GM18517 (cell line): ENCODE measurements at regions not wholly inside any gene's neighbourhood (a gene's known extent, or its start where the extent isn't known, plus 50 kb on each side); places are given as distances from the start of the nearest gene placed in this dataset.
"Not testable (repeated sequence)": the region's sequence is repeated elsewhere in the genome, so short reads cannot be mapped to it uniquely, and the experiment has no call there.

Experiments
- ATAC-seq: cut with Tn5 transposase; IDR thresholded peaks from one replicate; pipeline ENCODE4 v1.9.1; 2021; ENCODE audit warnings: mild to moderate bottlenecking, moderate library complexity; ENCODE audit not compliant: unreplicated experiment

DNA sequence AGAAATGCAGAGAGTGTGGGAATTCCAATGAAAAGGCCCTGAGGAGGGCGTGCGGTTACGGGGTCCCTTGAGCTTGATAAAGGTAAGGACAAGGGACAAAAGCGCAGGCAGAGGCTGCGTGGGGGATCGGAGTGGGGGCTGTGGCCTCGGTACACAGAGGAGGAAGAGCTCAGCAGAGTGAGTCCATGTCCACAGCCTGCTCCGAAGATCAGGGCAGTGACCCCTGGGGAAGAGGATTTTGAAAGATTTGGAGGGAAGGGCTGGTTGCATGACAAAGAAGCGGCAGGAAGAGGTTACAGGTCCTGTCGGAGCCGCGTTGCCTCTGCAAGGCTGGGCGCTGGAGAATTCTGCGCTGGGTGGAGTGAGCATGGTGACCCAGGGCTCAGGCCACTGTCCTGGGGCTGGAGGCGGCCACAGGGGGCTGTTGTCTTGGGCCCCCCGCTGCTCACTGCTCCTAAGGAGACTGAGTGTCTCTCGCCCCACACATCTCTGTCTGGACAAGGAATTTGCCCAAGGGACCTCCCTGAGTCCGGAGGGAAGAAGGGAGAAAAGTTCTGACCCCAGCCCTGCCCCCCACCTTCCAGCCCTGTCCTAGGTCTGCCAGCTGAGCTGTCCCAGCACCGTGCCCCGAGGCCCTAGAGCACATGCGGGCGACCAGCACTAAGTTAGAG, 69.8 kb upstream of the INSIG1 start:
- ATAC-seq: no peak

DNA sequence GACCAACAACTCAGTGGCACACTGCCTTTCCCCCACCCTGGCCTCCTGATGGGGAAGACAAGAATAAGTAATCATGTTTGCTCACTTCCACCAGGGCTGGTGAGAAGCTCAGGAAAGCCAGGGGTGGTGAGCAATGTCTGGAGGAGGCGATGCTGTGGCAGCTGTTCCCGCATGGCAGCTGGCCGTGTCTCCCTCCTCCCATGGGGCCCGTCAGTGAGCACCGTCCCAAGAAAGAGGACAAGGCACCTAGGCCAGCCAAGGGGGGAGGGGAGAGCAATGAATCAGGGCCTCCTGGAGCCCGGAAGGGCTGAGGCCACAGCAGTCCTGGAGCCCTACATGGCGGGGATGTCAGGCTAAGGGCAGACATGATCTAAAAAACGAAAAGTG, 69.2 kb upstream of the INSIG1 start:
- ATAC-seq: no peak

DNA sequence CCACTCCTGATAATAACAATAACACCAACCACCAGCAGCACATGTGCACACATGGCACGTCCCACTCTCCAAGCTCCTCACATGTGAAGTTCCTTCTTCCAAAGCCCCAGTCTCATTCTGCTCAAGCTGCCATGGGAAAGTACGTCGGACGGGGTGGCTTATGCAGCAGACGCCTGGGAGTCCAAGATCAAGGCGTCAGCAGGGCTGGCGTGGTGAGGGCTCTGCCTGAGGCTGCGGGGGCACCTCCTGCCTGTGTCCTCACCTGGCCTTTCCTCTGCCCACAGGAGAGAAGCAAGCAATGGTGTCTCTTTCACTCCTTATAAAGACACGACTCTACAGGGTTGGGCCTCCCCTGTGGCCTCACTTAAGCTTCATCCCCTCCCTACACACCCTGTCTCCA, 68.8 kb upstream of the INSIG1 start:
- no peak for ATAC-seq

DNA sequence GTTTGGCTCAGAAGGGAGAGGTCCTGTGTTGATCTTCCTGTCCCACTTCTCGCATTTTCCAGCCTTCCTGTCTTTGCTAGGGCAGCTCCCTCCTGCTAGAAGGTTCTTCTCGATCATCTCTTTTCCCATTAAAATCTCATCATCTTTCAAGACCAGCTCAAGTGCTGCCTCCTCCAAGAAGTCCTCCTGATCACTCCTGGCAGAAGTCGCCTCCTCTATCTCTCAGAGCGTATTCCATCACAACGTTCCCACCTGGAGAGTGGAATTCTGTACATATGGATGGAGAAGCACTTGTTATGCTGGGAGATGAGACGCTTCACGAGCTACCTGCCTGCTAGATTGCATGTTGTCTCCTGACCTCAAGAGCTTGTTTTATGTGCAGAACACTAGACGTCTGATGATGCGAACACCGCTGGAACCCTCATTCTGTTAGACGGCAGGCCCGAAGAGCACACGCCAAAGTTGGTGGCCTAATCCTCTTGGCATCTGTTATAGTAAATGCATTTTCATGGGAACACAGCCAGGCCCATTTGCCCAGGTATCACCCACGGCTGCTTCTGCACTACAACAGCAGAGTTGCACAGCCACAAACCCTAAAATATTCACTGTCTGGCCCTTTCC, 68.0 kb upstream of the INSIG1 start:
- ATAC-seq: no peak

DNA sequence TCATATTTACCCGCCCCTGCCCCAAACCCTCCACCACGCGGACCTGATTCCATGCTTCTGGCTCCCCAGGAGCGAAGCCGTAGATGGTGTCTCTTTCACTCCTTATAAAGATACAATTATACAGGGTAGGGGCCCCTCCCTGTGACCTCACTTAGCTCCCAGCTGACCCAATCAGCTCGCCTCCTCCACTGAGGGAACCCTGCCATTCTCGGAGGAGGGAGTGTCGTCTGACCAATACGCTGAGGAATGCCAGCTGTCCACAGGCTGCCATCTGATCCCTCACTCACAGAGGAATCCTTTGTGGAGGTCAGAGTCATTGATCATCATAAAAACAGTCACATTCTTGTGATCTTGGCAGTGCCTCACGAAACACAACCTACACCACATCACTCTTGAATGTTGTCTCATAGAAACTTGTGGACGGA, 67.5 kb upstream of the INSIG1 start:
- no peak for ATAC-seq

DNA sequence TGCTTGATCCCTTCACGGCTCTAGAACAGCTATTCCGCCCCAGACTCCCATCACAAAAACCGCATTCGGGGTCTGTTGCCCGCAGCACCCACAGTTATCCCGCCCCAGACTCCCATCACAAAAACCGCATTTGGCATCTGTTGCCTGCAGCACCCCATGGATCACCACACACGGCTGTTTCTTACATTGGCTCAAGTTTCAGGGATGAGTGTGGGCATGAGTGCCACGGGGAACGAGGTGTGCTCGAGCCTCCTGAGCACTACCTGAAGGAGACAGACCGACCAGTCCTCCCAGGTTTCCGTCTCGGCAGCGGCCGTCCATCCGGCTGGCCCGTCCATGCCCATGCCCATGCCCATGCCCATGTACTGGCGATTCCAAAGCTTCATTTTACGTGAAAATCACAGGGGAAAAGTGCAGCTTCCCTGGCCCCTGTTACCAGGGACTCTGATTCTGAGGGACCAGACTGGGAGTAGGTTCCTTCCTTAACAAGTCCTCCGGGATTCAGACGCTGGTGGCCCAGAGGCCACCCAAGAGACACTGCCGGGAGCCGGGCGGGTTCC, 66.4 kb upstream of the INSIG1 start:
- no peak for ATAC-seq

DNA sequence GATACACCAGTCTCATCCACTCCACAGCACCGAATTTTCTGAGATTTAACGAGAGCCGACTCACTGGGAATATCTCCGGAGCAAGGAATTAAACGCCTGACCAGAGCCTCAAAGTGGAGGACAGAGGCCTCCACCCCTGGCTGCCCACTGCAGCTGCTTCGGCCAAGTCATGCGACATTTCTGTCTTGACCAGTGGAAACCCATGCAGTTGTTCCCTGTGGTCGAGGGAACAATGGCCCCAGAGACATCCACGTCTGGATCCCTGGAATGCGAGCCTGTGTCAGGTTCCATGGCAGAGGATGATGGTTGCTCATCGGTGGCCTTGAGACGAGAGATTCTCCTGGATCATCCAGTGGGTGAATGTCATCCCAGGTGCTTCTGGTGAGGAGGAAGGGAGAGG, 65.7 kb upstream of the INSIG1 start:
- ATAC-seq: no peak

DNA sequence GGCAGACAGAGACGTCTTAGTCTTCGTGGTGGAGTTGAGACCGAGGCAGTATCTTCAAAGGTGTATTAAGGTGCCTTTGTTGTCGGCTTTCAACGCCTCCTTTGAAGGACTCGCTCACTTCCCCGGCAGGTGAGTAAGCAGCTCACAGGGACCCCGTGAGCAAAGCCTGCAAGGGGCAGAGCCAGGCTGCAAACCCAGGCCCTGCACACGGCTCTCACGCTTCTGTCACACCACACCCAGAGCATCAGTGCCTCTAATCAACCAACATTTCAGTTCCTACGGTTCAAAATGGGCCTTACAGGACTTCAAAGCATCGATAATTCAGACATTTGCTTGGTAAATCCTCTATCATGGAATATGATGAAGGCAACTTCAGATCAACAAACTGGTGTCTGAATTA, 64.8 kb upstream of the INSIG1 start:
- no peak for ATAC-seq

DNA sequence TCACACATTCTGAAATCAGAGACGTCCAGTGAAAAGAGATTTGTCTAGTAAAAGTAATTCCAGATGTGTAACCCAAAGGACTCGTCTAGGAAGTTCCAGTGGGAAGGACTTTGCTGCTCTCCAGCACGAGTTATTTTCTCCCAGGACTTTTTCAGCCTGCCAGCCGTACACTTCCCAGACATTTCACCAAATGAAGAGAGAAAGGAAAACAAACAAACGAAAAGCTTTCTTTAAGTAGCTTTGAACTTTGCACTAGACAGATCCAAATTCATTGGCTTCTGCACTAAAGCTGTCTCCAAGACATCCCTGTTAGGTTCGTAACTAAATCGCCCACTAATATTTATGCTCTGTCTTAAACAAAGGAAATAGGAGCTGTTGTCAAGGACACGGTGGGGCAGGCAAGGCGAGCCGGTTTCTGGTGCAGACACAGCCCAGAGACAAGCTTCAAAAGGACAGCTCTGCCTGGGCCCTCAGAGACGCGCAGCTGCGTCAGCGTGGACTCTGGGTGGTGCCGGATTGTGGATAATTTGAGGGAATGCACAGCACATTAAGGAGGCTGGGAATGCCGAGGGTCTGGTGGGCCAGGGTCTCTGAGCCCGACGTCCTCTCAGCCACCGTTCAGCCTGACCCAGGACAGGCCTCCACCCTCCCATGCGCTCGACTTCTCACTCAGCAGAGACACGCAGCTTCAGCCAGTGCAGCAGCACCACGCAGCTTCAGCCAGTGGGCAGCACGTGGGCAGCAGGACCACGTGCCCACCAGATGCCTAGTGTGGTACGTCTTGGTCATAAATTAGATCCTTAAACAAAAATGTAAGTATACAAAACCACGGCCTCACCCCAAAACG, 64.1 kb upstream of the INSIG1 start:
- no peak for ATAC-seq

DNA sequence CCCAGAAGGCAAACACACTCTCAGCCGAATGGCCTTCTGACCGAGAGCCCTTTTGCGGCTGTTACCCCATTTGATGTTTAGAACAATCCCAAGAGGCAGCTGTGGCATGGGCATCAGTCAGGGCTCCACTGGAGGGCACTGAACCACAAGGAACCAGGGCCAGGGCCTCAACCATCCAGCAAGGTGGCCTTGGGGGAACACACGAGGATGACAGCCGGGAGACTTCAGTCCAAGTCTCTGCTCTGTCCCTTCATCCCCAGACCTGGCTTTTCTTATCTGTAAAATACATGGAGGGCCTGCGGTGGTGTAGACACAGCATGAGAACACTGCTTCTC, 63.6 kb upstream of the INSIG1 start:
- no peak for ATAC-seq

DNA sequence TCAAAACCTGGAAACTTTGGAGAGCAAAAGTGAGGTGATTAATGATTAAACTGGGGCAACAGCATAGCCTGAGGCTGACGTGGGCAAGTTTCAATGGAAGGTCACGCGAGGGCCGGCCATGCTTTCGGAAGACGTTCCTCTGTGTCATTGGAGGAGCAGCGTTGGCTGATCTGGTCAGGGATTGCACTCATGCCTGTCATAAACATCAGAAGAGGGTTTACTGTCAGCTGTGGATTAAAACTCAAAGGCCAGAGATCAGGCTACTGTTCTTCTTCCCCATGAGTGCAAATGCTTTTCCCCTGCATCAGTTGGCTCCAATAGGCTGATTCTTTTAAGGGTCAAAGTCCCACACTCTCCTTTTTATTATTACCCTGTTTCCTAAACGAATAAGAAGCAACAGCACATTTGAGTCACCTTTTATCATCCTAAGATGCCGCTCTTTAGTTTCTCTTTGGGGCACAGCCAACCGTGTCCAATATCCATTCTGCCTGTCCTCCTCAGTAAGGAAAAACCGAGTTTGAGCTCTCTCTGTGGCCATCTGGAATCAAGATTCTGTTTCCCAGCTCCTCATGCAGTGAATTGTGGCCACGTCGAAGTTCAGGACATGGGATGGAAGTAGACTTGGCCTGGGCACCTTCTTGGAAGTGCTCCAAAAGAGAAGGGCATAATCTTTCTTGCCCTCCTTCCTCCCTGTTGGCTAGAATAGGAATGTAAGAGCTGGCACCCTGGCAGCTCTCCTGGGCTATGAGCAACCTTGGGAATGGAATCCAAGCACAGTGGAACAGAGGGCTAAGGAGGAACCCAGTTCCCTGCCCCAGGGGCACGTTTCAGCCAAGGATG, 62.5 kb upstream of the INSIG1 start:
- no peak for ATAC-seq

DNA sequence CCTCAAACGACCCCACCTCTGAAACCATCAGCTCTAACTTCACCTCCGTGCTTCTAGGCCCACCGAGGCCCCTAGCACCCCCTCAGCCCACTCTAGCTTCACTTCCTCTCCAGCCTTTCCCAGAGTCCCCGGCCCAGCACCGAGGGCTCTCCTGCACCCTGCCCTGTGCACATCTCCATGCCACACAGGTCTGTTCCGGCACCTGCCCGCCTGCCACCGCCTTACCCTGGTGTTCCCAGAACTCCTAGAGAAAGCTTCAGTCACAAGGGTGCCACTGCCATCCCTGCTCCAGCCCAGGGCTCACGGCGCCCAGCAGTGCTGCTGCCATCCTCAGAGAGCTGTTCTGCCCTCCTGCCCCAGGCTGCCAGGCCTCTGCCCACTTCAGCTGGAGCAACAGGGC, 61.3 kb upstream of the INSIG1 start:
- no peak for ATAC-seq

DNA sequence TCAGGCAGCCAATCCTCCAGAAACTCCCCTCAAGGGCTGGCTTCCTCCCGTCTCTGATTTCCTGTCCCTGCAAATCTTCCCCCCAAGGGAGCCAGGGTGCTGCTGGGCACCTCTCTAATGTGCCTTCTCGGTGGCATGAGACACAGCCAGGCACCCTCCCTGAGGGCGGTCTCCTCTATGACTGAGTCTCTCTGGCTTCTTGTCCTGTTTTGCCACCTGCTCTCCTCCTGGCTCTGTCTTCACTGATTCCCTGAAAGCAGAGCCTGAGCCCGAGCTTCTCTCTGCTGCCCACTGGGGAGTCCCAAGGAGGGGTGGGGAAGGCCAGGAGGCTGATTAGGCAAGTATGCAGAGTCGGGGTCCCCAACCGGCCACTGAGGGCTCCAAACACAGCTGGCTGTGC, 60.4 kb upstream of the INSIG1 start:
- ATAC-seq: no peak

DNA sequence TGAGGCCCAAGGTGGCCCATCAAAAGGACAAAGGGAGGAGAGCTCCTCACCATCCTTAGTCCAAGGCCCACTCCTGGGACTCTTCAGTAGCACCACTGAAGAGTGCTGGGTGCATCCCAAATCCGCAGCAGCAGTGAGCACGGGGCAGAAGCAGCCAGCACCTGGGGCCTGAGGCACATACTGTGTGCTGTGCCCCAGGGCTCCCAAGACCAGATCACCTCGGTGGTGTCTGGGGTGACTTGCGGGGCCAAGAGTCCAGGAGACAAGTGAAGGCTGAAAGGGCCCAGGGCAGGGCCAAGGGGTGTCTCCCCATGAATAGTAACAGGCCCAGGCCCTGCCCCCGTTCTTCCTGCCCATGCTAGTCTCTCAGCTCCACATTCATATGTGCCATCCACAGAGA, 59.9 kb upstream of the INSIG1 start:
- no peak for ATAC-seq

DNA sequence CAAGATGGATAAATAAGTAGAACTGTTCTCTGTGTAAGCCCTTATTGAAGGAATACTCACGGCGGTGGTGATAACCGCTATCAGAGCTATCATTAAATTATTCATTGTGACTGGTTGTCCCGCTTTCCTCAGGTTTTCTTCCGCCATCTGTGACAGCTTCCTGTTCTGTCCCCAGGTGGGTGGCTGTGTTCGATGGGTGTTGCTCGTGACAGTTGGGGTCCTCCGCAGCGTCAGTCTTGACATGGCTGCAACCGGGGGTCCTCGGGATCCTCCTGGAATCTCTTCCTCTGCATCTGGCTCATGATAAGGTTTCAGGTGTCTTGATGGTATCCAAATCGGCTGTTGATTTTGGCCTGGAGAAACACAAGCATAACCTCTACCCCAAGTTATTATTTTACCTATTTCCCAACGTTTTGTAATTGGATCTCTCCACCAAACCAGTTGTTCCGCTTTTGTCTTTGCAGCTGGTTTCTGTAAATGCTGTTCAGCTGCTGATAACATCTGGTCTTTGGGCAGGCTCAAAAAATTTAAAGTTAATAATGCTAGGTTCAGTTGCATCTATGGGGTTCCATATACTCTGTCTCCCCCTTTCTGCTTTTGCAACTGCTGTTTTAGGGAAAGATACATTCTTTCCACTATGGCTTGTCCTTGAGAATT, 58.1 kb upstream of the INSIG1 start:
- ATAC-seq: not testable (repeated sequence)

DNA sequence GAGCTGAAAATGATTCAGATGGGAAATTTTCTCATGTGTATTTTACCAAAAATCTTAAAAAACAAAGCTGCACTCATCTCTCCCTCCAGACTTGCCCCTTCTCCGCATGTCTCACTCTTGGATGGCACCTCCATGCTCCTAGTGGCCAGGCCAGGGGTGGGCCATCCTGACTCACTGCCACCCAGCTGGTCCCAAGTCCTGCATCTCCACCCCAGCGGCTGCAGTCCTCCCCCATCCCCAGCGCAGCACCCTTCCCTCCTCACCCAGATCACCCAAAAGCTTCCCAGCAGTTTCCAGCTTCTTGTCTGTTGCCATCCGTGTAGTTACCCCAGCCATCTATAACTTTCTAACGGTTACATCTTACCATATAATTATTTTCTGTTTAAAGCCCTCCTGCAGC, 53.0 kb upstream of the INSIG1 start:
- ATAC-seq: no peak

DNA sequence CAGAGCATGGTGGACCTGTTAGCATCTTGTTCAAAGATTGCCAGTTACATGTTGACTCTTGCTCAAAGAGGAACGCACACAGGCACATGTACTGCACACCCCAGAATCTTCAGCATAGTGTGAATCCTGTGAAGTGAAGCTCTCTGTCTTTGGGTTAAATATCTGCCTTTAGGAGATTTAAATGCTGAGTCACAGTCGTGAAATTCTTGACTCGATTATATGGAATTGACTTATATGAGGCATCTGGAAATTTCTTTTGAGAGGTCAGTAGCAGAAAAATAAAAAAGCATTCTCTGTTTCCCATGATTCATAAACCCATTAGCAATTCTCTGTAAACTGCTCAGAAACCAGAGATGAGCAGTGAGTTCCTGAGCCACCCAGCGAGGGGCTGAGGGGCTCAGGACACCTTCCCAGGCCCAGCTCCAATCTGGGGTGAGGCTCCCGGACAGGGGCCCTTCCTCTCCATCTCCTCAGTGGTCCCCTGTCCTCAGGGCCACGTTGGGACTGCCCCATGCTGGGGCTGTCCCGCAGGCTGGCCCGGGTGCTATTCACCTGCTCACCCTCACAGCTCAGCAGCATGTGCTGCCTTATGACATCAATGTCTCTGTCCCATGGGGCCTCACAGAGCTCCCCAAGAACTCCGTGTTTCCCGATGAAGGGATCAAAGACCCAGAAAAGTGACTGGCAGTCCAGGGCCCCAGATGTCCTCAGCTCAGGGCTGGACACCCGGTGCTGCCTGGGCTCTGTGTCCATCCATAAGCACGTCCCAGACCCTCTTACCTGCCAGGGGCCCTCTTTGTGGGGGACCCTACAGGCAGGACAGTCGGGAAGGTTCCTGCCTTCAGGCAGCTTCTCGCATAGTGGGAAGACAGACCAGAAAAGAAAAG, 50.0 kb upstream of the INSIG1 start:
- no peak for ATAC-seq
